GM21515 (cell line): ENCODE measurements at regions not wholly inside any gene's neighbourhood (a gene's known extent, or its start where the extent isn't known, plus 50 kb on each side); places are given as distances from the start of the nearest gene placed in this dataset.

ENCODE experiments used
- ATAC-seq: cut with Tn5 transposase; IDR thresholded peaks from one replicate; pipeline ENCODE4 v1.9.1; 2021; ENCODE audit not compliant: unreplicated experiment

- ATAC-seq, result no peak
Observed at GRCh38 chr6:157755746-157756411, 67.2 kb upstream of the SNX9 start.

GRCh38 chr6:157756708-157757429, 66.2 kb upstream of the SNX9 start:
- no peak for ATAC-seq

GRCh38 chr6:157757430-157758403, 65.3 kb upstream of the SNX9 start:
- no peak for ATAC-seq

- no peak for ATAC-seq
Observed at GRCh38 chr6:157758516-157759023, 64.5 kb upstream of the SNX9 start.

- no peak for ATAC-seq
Observed at GRCh38 chr6:157759028-157759427, 64.0 kb upstream of the SNX9 start.

- no peak for ATAC-seq
Observed at GRCh38 chr6:157760137-157760536, 62.9 kb upstream of the SNX9 start.

- no peak for ATAC-seq
Observed at GRCh38 chr6:157760589-157761330, 62.3 kb upstream of the SNX9 start.

- ATAC-seq, result peak; percentile 41
Observed at GRCh38 chr6:157761331-157761921, 61.6 kb upstream of the SNX9 start.

- ATAC-seq, result no peak
Observed at GRCh38 chr6:157761926-157762325, 61.1 kb upstream of the SNX9 start.

GRCh38 chr6:157762636-157763035, 60.4 kb upstream of the SNX9 start:
- ATAC-seq, result no peak

GRCh38 chr6:157763129-157763903, 59.7 kb upstream of the SNX9 start:
- no peak for ATAC-seq

- peak; percentile 31 for ATAC-seq
Observed at GRCh38 chr6:157763904-157764177, 59.2 kb upstream of the SNX9 start.

GRCh38 chr6:157764178-157765068, 58.6 kb upstream of the SNX9 start:
- ATAC-seq, result peak; percentile 66

- no peak for ATAC-seq
Observed at GRCh38 chr6:157766901-157767774, 55.9 kb upstream of the SNX9 start.

- no peak for ATAC-seq
Observed at GRCh38 chr6:157767775-157768156, 55.3 kb upstream of the SNX9 start.

- no peak for ATAC-seq
Observed at GRCh38 chr6:157768304-157768703, 54.7 kb upstream of the SNX9 start.

- no peak for ATAC-seq
Observed at GRCh38 chr6:157768863-157769551, 54.0 kb upstream of the SNX9 start.
